ENCODE measurements at regions not wholly inside any gene's neighbourhood (a gene's known extent, or its start where the extent isn't known, plus 50 kb on each side); places are given as distances from the start of the nearest gene placed in this dataset.
"Not testable (repeated sequence)": the region's sequence is repeated elsewhere in the genome, so short reads cannot be mapped to it uniquely, and the experiment has no call there.

DNA sequence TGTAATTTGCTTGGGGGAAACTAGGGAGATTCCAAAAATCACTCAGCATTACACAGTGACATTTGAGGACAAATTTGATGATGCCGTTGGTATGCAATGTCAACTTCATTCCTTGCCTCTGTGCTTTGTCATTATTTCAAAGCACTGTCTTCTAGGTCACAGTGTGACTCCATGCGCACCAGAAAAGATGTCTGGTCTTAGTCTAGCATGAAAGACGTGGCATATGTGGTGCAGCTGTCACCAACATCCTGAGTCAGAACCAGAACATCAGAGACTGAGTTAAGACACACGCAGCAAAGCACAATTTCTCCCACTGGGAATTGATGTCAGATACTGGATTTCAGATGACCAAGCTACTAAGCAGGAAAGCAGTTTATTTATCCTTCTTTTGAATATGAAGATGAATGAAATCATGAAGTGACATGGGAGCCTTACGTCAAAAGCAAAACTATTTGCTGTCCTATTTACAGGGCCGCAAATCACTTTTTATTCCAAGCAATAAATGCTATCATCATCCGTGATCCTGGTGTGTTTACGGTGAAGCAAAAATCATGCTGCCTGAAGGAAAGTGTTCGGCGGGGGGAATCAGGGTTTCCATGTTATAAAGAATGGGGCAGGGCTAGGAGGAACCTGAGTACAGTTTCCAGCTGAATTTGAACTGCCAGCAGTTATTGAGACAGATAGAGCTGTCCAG, 356.1 kb downstream of the ANAPC1 start:
- TF ChIP-seq, protein P1, sequence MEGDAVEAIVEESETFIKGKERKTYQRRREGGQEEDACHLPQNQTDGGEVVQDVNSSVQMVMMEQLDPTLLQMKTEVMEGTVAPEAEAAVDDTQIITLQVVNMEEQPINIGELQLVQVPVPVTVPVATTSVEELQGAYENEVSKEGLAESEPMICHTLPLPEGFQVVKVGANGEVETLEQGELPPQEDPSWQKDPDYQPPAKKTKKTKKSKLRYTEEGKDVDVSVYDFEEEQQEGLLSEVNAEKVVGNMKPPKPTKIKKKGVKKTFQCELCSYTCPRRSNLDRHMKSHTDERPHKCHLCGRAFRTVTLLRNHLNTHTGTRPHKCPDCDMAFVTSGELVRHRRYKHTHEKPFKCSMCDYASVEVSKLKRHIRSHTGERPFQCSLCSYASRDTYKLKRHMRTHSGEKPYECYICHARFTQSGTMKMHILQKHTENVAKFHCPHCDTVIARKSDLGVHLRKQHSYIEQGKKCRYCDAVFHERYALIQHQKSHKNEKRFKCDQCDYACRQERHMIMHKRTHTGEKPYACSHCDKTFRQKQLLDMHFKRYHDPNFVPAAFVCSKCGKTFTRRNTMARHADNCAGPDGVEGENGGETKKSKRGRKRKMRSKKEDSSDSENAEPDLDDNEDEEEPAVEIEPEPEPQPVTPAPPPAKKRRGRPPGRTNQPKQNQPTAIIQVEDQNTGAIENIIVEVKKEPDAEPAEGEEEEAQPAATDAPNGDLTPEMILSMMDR (conservative IDR thresholded peaks at IDR 0.05; ENCODE audit: low read length): not testable (repeated sequence)
- TF ChIP-seq EZH2phosphoT487 (IDR thresholded peaks at IDR 0.05; ENCODE audit: borderline replicate concordance): not testable (repeated sequence)
